ENCODE measurements at regions not wholly inside any gene's neighbourhood (a gene's known extent, or its start where the extent isn't known, plus 50 kb on each side); places are given as distances from the start of the nearest gene placed in this dataset.

- TF ChIP-seq CTCF (IDR thresholded peaks at IDR 0.05) (no peak), EP300 (IDR thresholded peaks at IDR 0.05) (no peak), KDM1A (IDR thresholded peaks at IDR 0.05; ENCODE audit: low read depth) (no peak), HDAC2 (IDR thresholded peaks at IDR 0.05) (no peak), JUN (IDR thresholded peaks at IDR 0.05) (no peak), ZC3H11A (IDR thresholded peaks at IDR 0.05) (no peak), RCOR1 (IDR thresholded peaks at IDR 0.05; ENCODE audit: low read depth, low read length) (no peak)
These were observed 1163.0 kb downstream of the FAM181B start for GRCh38 chr11:81570669-81571068.
